HG03439 (cell line): ENCODE measurements at regions not wholly inside any gene's neighbourhood (a gene's known extent, or its start where the extent isn't known, plus 50 kb on each side); places are given as distances from the start of the nearest gene placed in this dataset.

ENCODE experiments used
- ATAC-seq: cut with Tn5 transposase; IDR thresholded peaks from one replicate; pipeline ENCODE4 v1.9.1; 2021; ENCODE audit warnings: mild to moderate bottlenecking, moderate library complexity; ENCODE audit not compliant: unreplicated experiment

- no peak for ATAC-seq
These were observed 975.5 kb upstream of the ACVR2A start for GRCh38 chr2:146869328-146869727.

- no peak for ATAC-seq
These were observed 976.8 kb upstream of the ACVR2A start for GRCh38 chr2:146868051-146868450.

- ATAC-seq: no peak
These were observed 977.3 kb upstream of the ACVR2A start for GRCh38 chr2:146867477-146867986.

- no peak for ATAC-seq
These were observed 990.9 kb upstream of the ACVR2A start for GRCh38 chr2:146853741-146854444.

GRCh38 chr2:146852661-146853060, 992.2 kb upstream of the ACVR2A start:
- ATAC-seq: no peak

GRCh38 chr2:146850746-146851145, 994.1 kb upstream of the ACVR2A start:
- ATAC-seq: no peak

GRCh38 chr2:146847846-146848245, 997.0 kb upstream of the ACVR2A start:
- no peak for ATAC-seq

- ATAC-seq: no peak
These were observed 1000.4 kb upstream of the ACVR2A start for GRCh38 chr2:146844226-146844990.

- no peak for ATAC-seq
These were observed 1007.0 kb upstream of the ACVR2A start for GRCh38 chr2:146837857-146838256.

- no peak for ATAC-seq
These were observed 1018.4 kb upstream of the ACVR2A start for GRCh38 chr2:146826388-146826787.

- ATAC-seq: no peak
These were observed 1023.0 kb upstream of the ACVR2A start for GRCh38 chr2:146821836-146822316.

GRCh38 chr2:146820672-146821071, 1024.2 kb upstream of the ACVR2A start:
- no peak for ATAC-seq

GRCh38 chr2:146818122-146818521, 1026.7 kb upstream of the ACVR2A start:
- ATAC-seq: no peak

GRCh38 chr2:146817613-146818012, 1027.2 kb upstream of the ACVR2A start:
- no peak for ATAC-seq

- ATAC-seq: no peak
These were observed 1029.9 kb upstream of the ACVR2A start for GRCh38 chr2:146814971-146815370.

GRCh38 chr2:146807568-146808168, 1037.2 kb upstream of the ACVR2A start:
- ATAC-seq: no peak

- ATAC-seq: no peak
These were observed 1038.3 kb upstream of the ACVR2A start for GRCh38 chr2:146806364-146807005.

- no peak for ATAC-seq
These were observed 1040.5 kb upstream of the ACVR2A start for GRCh38 chr2:146804288-146804687.

- ATAC-seq: no peak
These were observed 1042.9 kb upstream of the ACVR2A start for GRCh38 chr2:146801886-146802285.

GRCh38 chr2:146786396-146786795, 1058.4 kb upstream of the ACVR2A start:
- no peak for ATAC-seq

GRCh38 chr2:146785101-146785500, 1059.7 kb upstream of the ACVR2A start:
- ATAC-seq: no peak
